T-cell (primary cell): ENCODE measurements at regions not wholly inside any gene's neighbourhood (a gene's known extent, or its start where the extent isn't known, plus 50 kb on each side); places are given as distances from the start of the nearest gene placed in this dataset.

Experiments used
- ATAC-seq, 4 experiments: fragments of 200-7000 bp in 3 of 4; fragments of 150-1000 bp in 1 of 4; cut with Tn5 transposase; replicated peaks in 1 of 4; 1 replicate in 3 of 4; 2 replicates in 1 of 4; pipeline ENCODE4 v1.10.0; 2021; ENCODE audit warnings: moderate library complexity in 3 of 4, mild to moderate bottlenecking in 2 of 4, moderate number of reproducible peaks in 1 of 4
- CTCF ChIA-PET, 2 donors: fragments of 300-600 bp; sonication (Branson Sonifier 250); formaldehyde crosslinking; loops; one replicate each; lab custom pipeline; 2022; ENCODE audit warnings: antibody characterized with exemption in 2 of 2; lab: Charles Lee
- POLR2A ChIA-PET, 2 donors: fragments of 300-600 bp; sonication (Branson Sonifier 250); formaldehyde crosslinking; loops; one replicate each; lab custom pipeline; 2022; ENCODE audit warnings: antibody characterized with exemption in 2 of 2; lab: Charles Lee
- DNase-seq, 35 experiments: peaks; one replicate each; pipeline versions ENCODE4 v3.0.0 to v3.0.0-alpha.2; 2013 to 2023
- H3K27ac ChIP-seq: one replicate; pipeline ENCODE4 v1.5.1; 2013; ENCODE audit warnings: low read length
- H3K27me3 ChIP-seq, 2 experiments: replicated peaks in 1 of 2; 1 replicate in 1 of 2; 2 replicates in 1 of 2; pipeline versions ENCODE4 v1.6.1 to v1.7.0; 2013; ENCODE audit warnings: low read length in 1 of 2, mixed read lengths in 1 of 2; ENCODE audit not compliant: control insufficient read depth in 2 of 2, insufficient read depth in 2 of 2; ENCODE audit errors: extremely low read depth in 1 of 2
- H3K36me3 ChIP-seq, 2 donors: 1 replicate in 1 of 2; 2 replicates in 1 of 2; pipeline versions ENCODE4 v1.6.1 to v1.7.0; 2013; ENCODE audit warnings: low read length in 1 of 2; ENCODE audit not compliant: control insufficient read depth in 2 of 2, insufficient read depth in 1 of 2; ENCODE audit errors: extremely low read depth in 1 of 2
- H3K4me1 ChIP-seq, 2 experiments: 1 replicate in 1 of 2; 2 replicates in 1 of 2; pipeline versions ENCODE4 v1.6.1 to v1.7.0; 2013; ENCODE audit warnings: low read length in 2 of 2, mixed read lengths in 1 of 2; ENCODE audit not compliant: insufficient read depth in 2 of 2, control insufficient read depth in 1 of 2; ENCODE audit errors: extremely low read depth in 1 of 2
- H3K4me3 ChIP-seq, 2 donors: 1 replicate in 1 of 2; 2 replicates in 1 of 2; pipeline versions ENCODE4 v1.5.1 to v1.7.0; 2013; ENCODE audit warnings: mild to moderate bottlenecking in 2 of 2, low read length in 1 of 2, moderate library complexity in 1 of 2; ENCODE audit not compliant: control insufficient read depth in 1 of 2; ENCODE audit errors: extremely low read depth in 1 of 2
- H3K9me3 ChIP-seq: 2 replicates; pipeline ENCODE4 v1.7.0; 2013
- H3K27ac Mint-ChIP-seq, 2 donors: one replicate each; pipeline ENCODE4 v1.8.0; 2020 to 2021; ENCODE audit warnings: mild to moderate bottlenecking in 2 of 2, mixed read lengths in 2 of 2
- H3K27me3 Mint-ChIP-seq, 2 donors: one replicate each; pipeline ENCODE4 v1.8.0; 2021 to 2022; ENCODE audit warnings: mixed read lengths in 2 of 2
- H3K36me3 Mint-ChIP-seq: one replicate; pipeline ENCODE4 v1.8.0; 2021; ENCODE audit warnings: mixed read lengths
- H3K4me1 Mint-ChIP-seq, 3 donors: one replicate each; pipeline ENCODE4 v1.8.0; 2020 to 2022; ENCODE audit warnings: mixed read lengths in 3 of 3, mild to moderate bottlenecking in 1 of 3
- H3K4me3 Mint-ChIP-seq, 3 donors: one replicate each; pipeline ENCODE4 v1.8.0; 2020 to 2022; ENCODE audit warnings: mild to moderate bottlenecking in 3 of 3, mixed read lengths in 3 of 3, moderate library complexity in 3 of 3
- H3K9me3 Mint-ChIP-seq, 3 donors: one replicate each; pipeline ENCODE4 v1.8.0; 2020 to 2022; ENCODE audit warnings: mixed read lengths in 3 of 3
- WGBS: methylation state at CpG from one replicate; pipeline ENCODE4 v1.1.5; 2013; ENCODE audit warnings: missing lambda C conversion rate; ENCODE audit not compliant: insufficient coverage; 5-methylcytosine and 5-hydroxymethylcytosine counted together

DNA sequence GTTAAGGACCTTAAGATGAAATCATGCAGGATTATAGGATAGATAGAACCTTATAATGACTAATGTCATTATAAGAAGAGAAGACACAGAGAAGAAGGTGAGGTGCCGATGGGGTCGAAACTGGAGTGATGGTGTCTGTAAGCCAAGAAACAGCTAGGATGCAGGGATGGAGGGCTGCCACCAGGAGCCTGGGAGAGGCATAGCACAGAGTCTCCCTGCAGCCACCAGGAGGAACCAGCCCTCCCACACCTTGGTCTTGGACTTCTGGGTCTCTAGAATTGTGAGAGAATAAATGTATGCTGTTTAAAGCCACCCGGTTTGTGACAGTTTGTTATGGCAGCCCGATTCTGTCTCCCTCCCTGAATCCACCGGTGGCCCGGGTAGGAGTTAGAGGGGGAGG, 337.2 kb upstream of the AJAP1 start:
- 84% methylated on average over 4 of the region's 6 CpGs for WGBS
- Histone ChIP-seq H3K4me3 (no peak overlapping the region), H3K27me3 (peaks cover 0 to 10% of the 10 kb centered on the region in 2 experiments), H3K27ac (no peak overlapping the region), H3K4me1 (no peaks in the 10 kb centered on the region), H3K36me3 (no peaks in the 10 kb centered on the region), H3K9me3 (no peaks in the 10 kb centered on the region)
- peaks cover 5 to 12% of the 10 kb centered on the region in 2 donors for H3K27me3 Mint-ChIP-seq
- POLR2A ChIA-PET, result no interaction called here
- no peaks in the 10 kb centered on the region for H3K4me1 Mint-ChIP-seq
- ATAC-seq (no peak), DNase-seq (no peak)
- H3K9me3 Mint-ChIP-seq, result peaks cover 12 to 27% (median 19%) of the 10 kb centered on the region in 3 donors
- no peaks in the 10 kb centered on the region for H3K36me3 Mint-ChIP-seq
- H3K4me3 Mint-ChIP-seq, result no peak overlapping the region
- CTCF ChIA-PET, result no interaction called here
- H3K27ac Mint-ChIP-seq, result no peak overlapping the region

DNA sequence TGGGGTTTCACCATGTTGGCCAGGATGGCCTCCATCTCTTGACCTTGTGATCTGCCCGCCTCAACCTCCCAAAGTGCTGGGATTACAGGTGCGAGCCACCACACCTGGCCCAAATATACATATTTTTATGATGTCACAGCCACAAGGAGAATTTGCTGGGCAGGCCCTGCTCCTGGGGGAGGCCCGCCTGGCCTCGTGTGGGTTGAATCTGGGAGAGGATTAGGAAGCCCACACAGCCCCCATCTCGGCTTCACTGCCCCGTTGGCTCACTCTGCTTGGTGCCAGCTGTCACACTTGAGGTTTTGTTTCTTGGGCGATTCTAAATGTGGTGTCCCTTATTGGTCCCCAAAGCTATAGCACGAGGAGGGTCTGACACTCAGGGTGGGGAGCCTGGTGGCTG, 335.7 kb upstream of the AJAP1 start:
- ChIA-PET CTCF (no interaction called here), POLR2A (no interaction called here)
- no peak overlapping the region for H3K4me3 Mint-ChIP-seq
- no peak for DNase-seq
- WGBS, result 72% methylated on average over 3 of the region's 8 CpGs
- H3K27me3 ChIP-seq, result peaks cover 0 to 10% of the 10 kb centered on the region in 2 experiments
- peaks cover 5 to 9% of the 10 kb centered on the region in 2 donors for H3K27me3 Mint-ChIP-seq
- H3K9me3 ChIP-seq, result no peaks in the 10 kb centered on the region
- no peaks in the 10 kb centered on the region for H3K4me1 ChIP-seq
- H3K36me3 Mint-ChIP-seq, result no peaks in the 10 kb centered on the region
- H3K36me3 ChIP-seq, result no peaks in the 10 kb centered on the region
- H3K9me3 Mint-ChIP-seq, result peaks cover 12 to 19% (median 14%) of the 10 kb centered on the region in 3 donors
- no peak overlapping the region for H3K4me3 ChIP-seq
- no peaks in the 10 kb centered on the region for H3K4me1 Mint-ChIP-seq
- no peak for ATAC-seq
- no peak overlapping the region for H3K27ac Mint-ChIP-seq
- no peak overlapping the region for H3K27ac ChIP-seq

DNA sequence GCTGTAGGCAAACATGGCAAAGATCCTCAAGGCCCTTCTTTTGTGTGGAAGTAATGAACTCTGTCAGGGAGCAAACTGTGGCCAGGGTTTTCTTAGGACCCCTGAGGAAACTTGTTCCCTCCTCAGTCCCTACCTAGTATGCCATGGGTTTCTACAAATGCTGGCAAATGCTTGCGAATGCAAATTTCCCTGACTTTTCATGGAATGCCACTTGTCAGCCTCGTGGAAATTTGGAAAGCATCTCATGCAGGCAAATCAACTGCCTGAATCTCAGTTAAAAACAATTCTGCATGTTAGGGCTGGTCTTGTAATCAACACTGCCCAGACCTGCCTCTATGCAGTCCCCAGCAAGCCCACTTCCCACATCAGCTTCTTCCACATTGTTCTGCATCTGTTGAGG, 334.9 kb upstream of the AJAP1 start:
- DNase-seq (no peak), ATAC-seq (no peak)
- H3K4me1 Mint-ChIP-seq, result no peaks in the 10 kb centered on the region
- H3K27ac Mint-ChIP-seq, result no peak overlapping the region
- H3K9me3 ChIP-seq, result no peaks in the 10 kb centered on the region
- CTCF ChIA-PET, result no interaction called here
- 71% methylated on average over 2 of the region's 2 CpGs for WGBS
- no peak overlapping the region for H3K4me3 Mint-ChIP-seq
- H3K4me3 ChIP-seq, result no peak overlapping the region
- peaks cover 5 to 9% of the 10 kb centered on the region in 2 donors for H3K27me3 Mint-ChIP-seq
- H3K27ac ChIP-seq, result no peak overlapping the region
- H3K27me3 ChIP-seq, result peaks cover 0 to 10% of the 10 kb centered on the region in 2 experiments
- peaks cover 10 to 17% (median 11%) of the 10 kb centered on the region in 3 donors for H3K9me3 Mint-ChIP-seq
- no peaks in the 10 kb centered on the region for H3K36me3 Mint-ChIP-seq
- H3K36me3 ChIP-seq, result no peaks in the 10 kb centered on the region
- POLR2A ChIA-PET, result no interaction called here
- H3K4me1 ChIP-seq, result no peaks in the 10 kb centered on the region

- Histone ChIP-seq H3K4me3 (no peak overlapping the region), H3K27ac (no peak overlapping the region), H3K27me3 (peaks cover 0 to 13% of the 10 kb centered on the region in 2 experiments), H3K9me3 (no peaks in the 10 kb centered on the region), H3K36me3 (no peaks in the 10 kb centered on the region), H3K4me1 (no peaks in the 10 kb centered on the region)
- 82% methylated on average over 7 of the region's 7 CpGs for WGBS
- Mint-ChIP-seq H3K4me3 (no peak overlapping the region), H3K9me3 (peaks cover 0 to 5% (median 5%) of the 10 kb centered on the region in 3 donors), H3K27ac (no peak overlapping the region), H3K36me3 (no peaks in the 10 kb centered on the region), H3K27me3 (peaks cover 3 to 5% of the 10 kb centered on the region in 2 donors), H3K4me1 (no peaks in the 10 kb centered on the region)
- no peak for DNase-seq
- ChIA-PET POLR2A (no interaction called here), CTCF (no interaction called here)
- no peak for ATAC-seq
Measured at GRCh38 chr1:4322881-4323280, 331.5 kb upstream of the AJAP1 start.

DNA sequence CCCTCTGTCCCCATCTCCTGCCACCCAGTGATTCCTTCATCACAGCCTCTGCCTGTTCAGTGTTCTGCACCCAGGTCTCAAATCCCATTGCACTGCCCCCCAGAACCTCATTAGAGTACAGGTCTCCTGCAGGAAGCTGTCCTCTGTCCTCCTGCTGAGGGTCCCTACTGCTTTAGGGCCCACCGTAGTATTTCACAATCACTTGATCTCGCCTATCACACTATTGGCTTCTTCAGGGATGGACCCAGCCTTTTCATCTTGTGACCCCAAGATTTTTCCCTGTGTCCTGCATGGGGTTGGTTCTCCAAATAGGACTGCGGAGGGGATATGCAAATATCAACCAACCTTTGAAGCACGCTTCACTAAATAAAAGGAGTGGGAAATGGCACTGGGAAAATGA, 331.1 kb upstream of the AJAP1 start:
- no CpG with 5 or more reads among the region's 4 CpGs for WGBS
- Mint-ChIP-seq H3K36me3 (no peaks in the 10 kb centered on the region), H3K4me1 (no peaks in the 10 kb centered on the region), H3K9me3 (peaks cover 0 to 5% (median 5%) of the 10 kb centered on the region in 3 donors), H3K27ac (no peak overlapping the region), H3K27me3 (peaks cover 3 to 5% of the 10 kb centered on the region in 2 donors), H3K4me3 (no peak overlapping the region)
- peaks cover 0 to 17% of the 10 kb centered on the region in 2 experiments for H3K27me3 ChIP-seq
- no peaks in the 10 kb centered on the region for H3K9me3 ChIP-seq
- ChIA-PET POLR2A (no interaction called here), CTCF (no interaction called here)
- DNase-seq (no peak), ATAC-seq (no peak)
- no peak overlapping the region for H3K27ac ChIP-seq
- no peak overlapping the region for H3K4me3 ChIP-seq
- no peaks in the 10 kb centered on the region for H3K36me3 ChIP-seq
- H3K4me1 ChIP-seq, result no peaks in the 10 kb centered on the region

DNA sequence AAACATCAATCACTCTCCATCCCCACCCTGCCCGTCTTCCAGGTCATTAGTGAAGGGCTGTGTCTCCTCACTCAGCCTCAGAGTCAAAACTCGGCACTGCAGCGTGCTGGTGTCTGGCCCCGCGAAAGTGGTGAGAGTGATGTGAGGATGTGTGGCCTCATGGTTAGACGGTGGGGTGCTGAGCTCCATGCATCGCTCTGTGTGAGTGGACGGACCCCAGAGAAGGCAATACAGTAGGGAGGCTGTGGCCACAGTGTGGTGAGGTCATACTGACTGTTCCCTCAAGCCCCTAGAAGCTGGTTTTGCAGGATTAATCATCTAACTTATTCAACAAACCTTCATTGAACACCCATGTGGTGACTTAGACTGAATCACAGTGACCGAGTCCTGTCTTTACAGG, 329.9 kb upstream of the AJAP1 start:
- CTCF ChIA-PET, result no interaction called here
- H3K4me1 ChIP-seq, result no peaks in the 10 kb centered on the region
- H3K36me3 ChIP-seq, result no peaks in the 10 kb centered on the region
- Mint-ChIP-seq H3K9me3 (peaks cover 0 to 5% (median 5%) of the 10 kb centered on the region in 3 donors), H3K36me3 (no peaks in the 10 kb centered on the region), H3K4me3 (no peak overlapping the region), H3K27ac (no peak overlapping the region), H3K27me3 (peaks cover 3 to 4% of the 10 kb centered on the region in 2 donors), H3K4me1 (no peaks in the 10 kb centered on the region)
- H3K27ac ChIP-seq, result no peak overlapping the region
- ATAC-seq (no peak), DNase-seq (no peak)
- no peaks in the 10 kb centered on the region for H3K9me3 ChIP-seq
- peaks cover 0 to 26% of the 10 kb centered on the region in 2 experiments for H3K27me3 ChIP-seq
- POLR2A ChIA-PET, result no interaction called here
- WGBS, result 75% methylated on average over 6 of the region's 9 CpGs
- H3K4me3 ChIP-seq, result no peak overlapping the region

DNA sequence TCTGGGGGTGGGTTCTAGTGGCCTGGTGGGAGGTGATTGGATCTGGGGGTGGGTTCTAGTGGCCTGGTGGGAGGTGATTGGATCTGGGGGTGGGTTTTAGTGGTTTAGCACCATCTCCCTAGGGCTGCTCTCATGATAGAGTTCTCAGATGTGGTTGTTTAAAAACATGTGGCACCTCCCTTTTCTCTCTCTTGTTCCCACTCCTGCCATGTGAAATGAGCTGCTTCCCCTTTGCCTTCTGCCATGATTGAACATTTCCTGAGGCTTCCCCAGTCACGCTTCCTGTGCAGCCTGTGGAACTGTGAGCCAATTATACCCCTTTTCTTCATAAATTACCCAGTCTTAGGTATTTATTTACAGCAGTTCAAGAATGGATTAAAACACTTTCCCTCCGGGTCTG, 327.3 kb upstream of the AJAP1 start:
- Histone ChIP-seq H3K36me3 (no peaks in the 10 kb centered on the region), H3K27ac (no peak overlapping the region), H3K9me3 (no peaks in the 10 kb centered on the region), H3K4me3 (no peak overlapping the region), H3K27me3 (peaks cover 0 to 39% of the 10 kb centered on the region in 2 experiments), H3K4me1 (no peaks in the 10 kb centered on the region)
- Mint-ChIP-seq H3K4me3 (no peak overlapping the region), H3K36me3 (no peaks in the 10 kb centered on the region), H3K9me3 (no peaks in the 10 kb centered on the region), H3K27me3 (peaks cover 3 to 12% of the 10 kb centered on the region in 2 donors), H3K27ac (no peak overlapping the region), H3K4me1 (no peaks in the 10 kb centered on the region)
- DNase-seq, result no peak
- 33% methylated on average over 2 of the region's 2 CpGs for WGBS
- no peak for ATAC-seq
- ChIA-PET POLR2A (no interaction called here), CTCF (no interaction called here)
